ENCODE measurements at regions not wholly inside any gene's neighbourhood (a gene's known extent, or its start where the extent isn't known, plus 50 kb on each side); places are given as distances from the start of the nearest gene placed in this dataset.

DNA sequence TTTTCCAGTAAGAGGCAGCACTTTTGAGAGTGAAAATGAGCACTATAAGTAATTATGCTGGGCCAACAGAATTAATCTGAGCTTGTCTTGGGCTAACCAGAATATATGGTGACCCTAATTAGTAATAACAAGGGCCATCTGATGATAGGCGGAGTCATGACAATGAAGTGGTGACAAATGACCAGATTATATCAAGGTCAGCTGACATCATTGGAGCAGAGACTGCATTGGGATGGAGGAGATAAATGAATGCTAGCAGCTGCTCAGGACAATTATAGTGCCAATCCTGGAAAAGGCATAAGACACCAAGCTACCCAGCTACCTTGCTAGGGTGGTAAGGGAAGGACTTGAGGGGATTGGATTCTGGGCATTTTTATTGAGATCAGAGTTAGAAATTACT is 1548.7 kb downstream of the RPA4 start (continued):
- TF ChIP-seq, protein P1, sequence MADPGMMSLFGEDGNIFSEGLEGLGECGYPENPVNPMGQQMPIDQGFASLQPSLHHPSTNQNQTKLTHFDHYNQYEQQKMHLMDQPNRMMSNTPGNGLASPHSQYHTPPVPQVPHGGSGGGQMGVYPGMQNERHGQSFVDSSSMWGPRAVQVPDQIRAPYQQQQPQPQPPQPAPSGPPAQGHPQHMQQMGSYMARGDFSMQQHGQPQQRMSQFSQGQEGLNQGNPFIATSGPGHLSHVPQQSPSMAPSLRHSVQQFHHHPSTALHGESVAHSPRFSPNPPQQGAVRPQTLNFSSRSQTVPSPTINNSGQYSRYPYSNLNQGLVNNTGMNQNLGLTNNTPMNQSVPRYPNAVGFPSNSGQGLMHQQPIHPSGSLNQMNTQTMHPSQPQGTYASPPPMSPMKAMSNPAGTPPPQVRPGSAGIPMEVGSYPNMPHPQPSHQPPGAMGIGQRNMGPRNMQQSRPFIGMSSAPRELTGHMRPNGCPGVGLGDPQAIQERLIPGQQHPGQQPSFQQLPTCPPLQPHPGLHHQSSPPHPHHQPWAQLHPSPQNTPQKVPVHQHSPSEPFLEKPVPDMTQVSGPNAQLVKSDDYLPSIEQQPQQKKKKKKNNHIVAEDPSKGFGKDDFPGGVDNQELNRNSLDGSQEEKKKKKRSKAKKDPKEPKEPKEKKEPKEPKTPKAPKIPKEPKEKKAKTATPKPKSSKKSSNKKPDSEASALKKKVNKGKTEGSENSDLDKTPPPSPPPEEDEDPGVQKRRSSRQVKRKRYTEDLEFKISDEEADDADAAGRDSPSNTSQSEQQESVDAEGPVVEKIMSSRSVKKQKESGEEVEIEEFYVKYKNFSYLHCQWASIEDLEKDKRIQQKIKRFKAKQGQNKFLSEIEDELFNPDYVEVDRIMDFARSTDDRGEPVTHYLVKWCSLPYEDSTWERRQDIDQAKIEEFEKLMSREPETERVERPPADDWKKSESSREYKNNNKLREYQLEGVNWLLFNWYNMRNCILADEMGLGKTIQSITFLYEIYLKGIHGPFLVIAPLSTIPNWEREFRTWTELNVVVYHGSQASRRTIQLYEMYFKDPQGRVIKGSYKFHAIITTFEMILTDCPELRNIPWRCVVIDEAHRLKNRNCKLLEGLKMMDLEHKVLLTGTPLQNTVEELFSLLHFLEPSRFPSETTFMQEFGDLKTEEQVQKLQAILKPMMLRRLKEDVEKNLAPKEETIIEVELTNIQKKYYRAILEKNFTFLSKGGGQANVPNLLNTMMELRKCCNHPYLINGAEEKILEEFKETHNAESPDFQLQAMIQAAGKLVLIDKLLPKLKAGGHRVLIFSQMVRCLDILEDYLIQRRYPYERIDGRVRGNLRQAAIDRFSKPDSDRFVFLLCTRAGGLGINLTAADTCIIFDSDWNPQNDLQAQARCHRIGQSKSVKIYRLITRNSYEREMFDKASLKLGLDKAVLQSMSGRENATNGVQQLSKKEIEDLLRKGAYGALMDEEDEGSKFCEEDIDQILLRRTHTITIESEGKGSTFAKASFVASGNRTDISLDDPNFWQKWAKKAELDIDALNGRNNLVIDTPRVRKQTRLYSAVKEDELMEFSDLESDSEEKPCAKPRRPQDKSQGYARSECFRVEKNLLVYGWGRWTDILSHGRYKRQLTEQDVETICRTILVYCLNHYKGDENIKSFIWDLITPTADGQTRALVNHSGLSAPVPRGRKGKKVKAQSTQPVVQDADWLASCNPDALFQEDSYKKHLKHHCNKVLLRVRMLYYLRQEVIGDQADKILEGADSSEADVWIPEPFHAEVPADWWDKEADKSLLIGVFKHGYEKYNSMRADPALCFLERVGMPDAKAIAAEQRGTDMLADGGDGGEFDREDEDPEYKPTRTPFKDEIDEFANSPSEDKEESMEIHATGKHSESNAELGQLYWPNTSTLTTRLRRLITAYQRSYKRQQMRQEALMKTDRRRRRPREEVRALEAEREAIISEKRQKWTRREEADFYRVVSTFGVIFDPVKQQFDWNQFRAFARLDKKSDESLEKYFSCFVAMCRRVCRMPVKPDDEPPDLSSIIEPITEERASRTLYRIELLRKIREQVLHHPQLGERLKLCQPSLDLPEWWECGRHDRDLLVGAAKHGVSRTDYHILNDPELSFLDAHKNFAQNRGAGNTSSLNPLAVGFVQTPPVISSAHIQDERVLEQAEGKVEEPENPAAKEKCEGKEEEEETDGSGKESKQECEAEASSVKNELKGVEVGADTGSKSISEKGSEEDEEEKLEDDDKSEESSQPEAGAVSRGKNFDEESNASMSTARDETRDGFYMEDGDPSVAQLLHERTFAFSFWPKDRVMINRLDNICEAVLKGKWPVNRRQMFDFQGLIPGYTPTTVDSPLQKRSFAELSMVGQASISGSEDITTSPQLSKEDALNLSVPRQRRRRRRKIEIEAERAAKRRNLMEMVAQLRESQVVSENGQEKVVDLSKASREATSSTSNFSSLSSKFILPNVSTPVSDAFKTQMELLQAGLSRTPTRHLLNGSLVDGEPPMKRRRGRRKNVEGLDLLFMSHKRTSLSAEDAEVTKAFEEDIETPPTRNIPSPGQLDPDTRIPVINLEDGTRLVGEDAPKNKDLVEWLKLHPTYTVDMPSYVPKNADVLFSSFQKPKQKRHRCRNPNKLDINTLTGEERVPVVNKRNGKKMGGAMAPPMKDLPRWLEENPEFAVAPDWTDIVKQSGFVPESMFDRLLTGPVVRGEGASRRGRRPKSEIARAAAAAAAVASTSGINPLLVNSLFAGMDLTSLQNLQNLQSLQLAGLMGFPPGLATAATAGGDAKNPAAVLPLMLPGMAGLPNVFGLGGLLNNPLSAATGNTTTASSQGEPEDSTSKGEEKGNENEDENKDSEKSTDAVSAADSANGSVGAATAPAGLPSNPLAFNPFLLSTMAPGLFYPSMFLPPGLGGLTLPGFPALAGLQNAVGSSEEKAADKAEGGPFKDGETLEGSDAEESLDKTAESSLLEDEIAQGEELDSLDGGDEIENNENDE (IDR thresholded peaks at IDR 0.05; ENCODE audit: insufficient replicate concordance, low read length): no peak
- TF ChIP-seq EGR1 (IDR thresholded peaks at IDR 0.05; ENCODE audit: borderline replicate concordance, low read depth, low read length): no peak
- no peak for TF ChIP-seq HDAC6 (IDR thresholded peaks at IDR 0.05; ENCODE audit: low read depth, low read length)
- no peak for TF ChIP-seq TCF12 (IDR thresholded peaks at IDR 0.05; ENCODE audit: low read depth, low read length)
